ENCODE measurements at regions not wholly inside any gene's neighbourhood (a gene's known extent, or its start where the extent isn't known, plus 50 kb on each side); places are given as distances from the start of the nearest gene placed in this dataset.

- H3K79me1 ChIP-seq (ENCODE audit: insufficient read depth, low read depth, low read length, poor library complexity, severe bottlenecking): no peaks in the 10 kb centered on the region
- peaks cover 6 to 8% of the 10 kb centered on the region in 2 experiments; a peak in 4 of 5 replicates for H3K9me3 Mint-ChIP-seq
- no CpG with 5 or more reads among the region's 6 CpGs for WGBS (ENCODE audit: extremely low coverage, insufficient read length, low lambda C conversion rate)
Measured at GRCh38 chr5:176176231-176176630, 62.0 kb upstream of the SIMC1 start.

More at GRCh38 chr5:176176231-176176630, 62.0 kb upstream of the SIMC1 start:
- Histone ChIP-seq H3K23ac (ENCODE audit: insufficient read length, low read depth, low read length) (no peak overlapping the region), H3K9ac (ENCODE audit: extremely low read depth, insufficient read length, low read length) (no peak overlapping the region), H3K79me2 (ENCODE audit: insufficient read depth, low read length) (no peaks in the 10 kb centered on the region), H4K20me1 (ENCODE audit: control insufficient read depth, insufficient read depth, insufficient read length) (no peaks in the 10 kb centered on the region), H4K8ac (replicated peaks; ENCODE audit: insufficient read length, low read depth, low read length) (no peak overlapping the region), H2AFZ (ENCODE audit: low read length) (no peak overlapping the region), H3T11ph (ENCODE audit: low read length) (no peak overlapping the region), H2BK20ac (ENCODE audit: low read depth, low read length, poor library complexity, severe bottlenecking) (no peak overlapping the region), H3K4me2 (ENCODE audit: insufficient read depth, insufficient read length, low read length) (no peak overlapping the region), H2BK12ac (ENCODE audit: insufficient read length, low read depth, low read length) (no peak overlapping the region), H4K5ac (ENCODE audit: insufficient read length, low read depth, low read length) (no peak overlapping the region), H2BK15ac (ENCODE audit: low read depth, low read length) (no peak overlapping the region), H3K23me2 (ENCODE audit: insufficient read length, low read depth, low read length, poor library complexity, severe bottlenecking) (no peaks in the 10 kb centered on the region), H3K18ac (ENCODE audit: insufficient read length, low read depth, low read length) (no peak overlapping the region), H3K4me1 (ENCODE audit: insufficient read depth, low read length) (no peaks in the 10 kb centered on the region), H2BK5ac (ENCODE audit: insufficient read length, low read length) (no peak overlapping the region), H3K14ac (ENCODE audit: insufficient read depth, low read length) (no peak overlapping the region), H2AK5ac (ENCODE audit: insufficient read length, low read length) (no peak overlapping the region), H3K56ac (ENCODE audit: insufficient read length, low read depth, low read length) (no peak overlapping the region), H3K27ac (ENCODE audit: insufficient read length, low read depth, low read length) (no peak overlapping the region), H3K9me3 (ENCODE audit: control insufficient read depth, low read depth, low read length) (no peaks in the 10 kb centered on the region), H4K91ac (ENCODE audit: insufficient read length, low read depth, low read length) (no peak overlapping the region), H3K27me3 (ENCODE audit: insufficient read depth, low read length) (no peaks in the 10 kb centered on the region; the same call in 1 of the 2 replicates), H3K4ac (ENCODE audit: low read depth, low read length) (no peak overlapping the region), H2BK120ac (ENCODE audit: low read depth, low read length, poor library complexity, severe bottlenecking) (no peak overlapping the region)
- no peak overlapping the region for H3K27ac Mint-ChIP-seq
- DNase-seq: no peak
- H3K4me3 Mint-ChIP-seq: no peak overlapping the region
- TF ChIP-seq, protein P1, sequence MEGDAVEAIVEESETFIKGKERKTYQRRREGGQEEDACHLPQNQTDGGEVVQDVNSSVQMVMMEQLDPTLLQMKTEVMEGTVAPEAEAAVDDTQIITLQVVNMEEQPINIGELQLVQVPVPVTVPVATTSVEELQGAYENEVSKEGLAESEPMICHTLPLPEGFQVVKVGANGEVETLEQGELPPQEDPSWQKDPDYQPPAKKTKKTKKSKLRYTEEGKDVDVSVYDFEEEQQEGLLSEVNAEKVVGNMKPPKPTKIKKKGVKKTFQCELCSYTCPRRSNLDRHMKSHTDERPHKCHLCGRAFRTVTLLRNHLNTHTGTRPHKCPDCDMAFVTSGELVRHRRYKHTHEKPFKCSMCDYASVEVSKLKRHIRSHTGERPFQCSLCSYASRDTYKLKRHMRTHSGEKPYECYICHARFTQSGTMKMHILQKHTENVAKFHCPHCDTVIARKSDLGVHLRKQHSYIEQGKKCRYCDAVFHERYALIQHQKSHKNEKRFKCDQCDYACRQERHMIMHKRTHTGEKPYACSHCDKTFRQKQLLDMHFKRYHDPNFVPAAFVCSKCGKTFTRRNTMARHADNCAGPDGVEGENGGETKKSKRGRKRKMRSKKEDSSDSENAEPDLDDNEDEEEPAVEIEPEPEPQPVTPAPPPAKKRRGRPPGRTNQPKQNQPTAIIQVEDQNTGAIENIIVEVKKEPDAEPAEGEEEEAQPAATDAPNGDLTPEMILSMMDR (conservative IDR thresholded peaks at IDR 0.05): no peak
- H3K36me3 Mint-ChIP-seq (ENCODE audit: insufficient read depth in 1 of 3, low read depth in 3 of 3): peaks cover 0 to 6% (median 5%) of the 10 kb centered on the region in 3 experiments; a peak in 4 of 7 replicates
- H3K27me3 Mint-ChIP-seq (ENCODE audit: low read depth): peaks cover 84% of the 10 kb centered on the region
- H3K4me1 Mint-ChIP-seq: peaks cover 6% of the 10 kb centered on the region in 2 experiments; a peak in 3 of 4 replicates

All from H9 (cell line).